Stimulated activated naive CD4-positive, alpha-beta T cell (primary cell): ENCODE measurements at regions not wholly inside any gene's neighbourhood (a gene's known extent, or its start where the extent isn't known, plus 50 kb on each side); places are given as distances from the start of the nearest gene placed in this dataset.

Source experiments
- DNase-seq, 6 experiments: peaks; one replicate each; lab custom pipeline; 2025; lab: John Stamatoyannopoulos, UW

GRCh38 chr3:193827871-193828270, 234.9 kb downstream of the OPA1 start:
- DNase-seq: no peak

GRCh38 chr3:193828477-193828876, 235.5 kb downstream of the OPA1 start:
- no peak for DNase-seq

- DNase-seq: no peak
Observed at GRCh38 chr3:193829781-193830180, 236.8 kb downstream of the OPA1 start.

- no peak for DNase-seq
Observed at GRCh38 chr3:193830791-193831191, 237.8 kb downstream of the OPA1 start.

- DNase-seq: no peak
Observed at GRCh38 chr3:193831495-193832455, 238.8 kb downstream of the OPA1 start.

- no peak for DNase-seq
Observed at GRCh38 chr3:193832833-193833413, 239.9 kb downstream of the OPA1 start.

- no peak for DNase-seq
Observed at GRCh38 chr3:193833592-193833991, 240.6 kb downstream of the OPA1 start.

- no peak for DNase-seq
Observed at GRCh38 chr3:193835414-193835813, 242.4 kb downstream of the OPA1 start.

GRCh38 chr3:193836511-193836910, 243.5 kb downstream of the OPA1 start:
- no peak for DNase-seq

GRCh38 chr3:193836918-193837317, 243.9 kb downstream of the OPA1 start:
- DNase-seq: no peak

GRCh38 chr3:193837347-193837827, 244.4 kb downstream of the OPA1 start:
- no peak for DNase-seq

GRCh38 chr3:193840111-193840641, 247.2 kb downstream of the OPA1 start:
- DNase-seq: no peak

GRCh38 chr3:193841581-193841980, 248.6 kb downstream of the OPA1 start:
- DNase-seq: no peak

GRCh38 chr3:193842029-193842798, 249.2 kb downstream of the OPA1 start:
- no peak for DNase-seq

- no peak for DNase-seq
Observed at GRCh38 chr3:193842832-193843473, 249.9 kb downstream of the OPA1 start.

GRCh38 chr3:193843474-193844301, 250.7 kb downstream of the OPA1 start:
- no peak for DNase-seq

GRCh38 chr3:193844472-193844871, 251.5 kb downstream of the OPA1 start:
- no peak for DNase-seq

- no peak for DNase-seq
Observed at GRCh38 chr3:193845144-193845543, 252.1 kb downstream of the OPA1 start.

GRCh38 chr3:193846569-193846968, 253.6 kb downstream of the OPA1 start:
- no peak for DNase-seq

- no peak for DNase-seq
Observed at GRCh38 chr3:193847402-193847801, 254.4 kb downstream of the OPA1 start.

GRCh38 chr3:193848547-193848946, 255.5 kb downstream of the OPA1 start:
- DNase-seq: no peak
